H9 (cell line): ENCODE measurements at regions not wholly inside any gene's neighbourhood (a gene's known extent, or its start where the extent isn't known, plus 50 kb on each side); places are given as distances from the start of the nearest gene placed in this dataset.
"Not testable (repeated sequence)": the region's sequence is repeated elsewhere in the genome, so short reads cannot be mapped to it uniquely, and the experiment has no call there.

Experiments
- DNase-seq: peaks from one replicate; pipeline ENCODE4 v3.0.0-alpha.2; 2017
- H2AFZ ChIP-seq: one replicate; pipeline ENCODE4 v1.6.1; 2013; ENCODE audit warnings: mild to moderate bottlenecking, low read length, control low read depth, moderate library complexity
- H2AK5ac ChIP-seq: 2 replicates; pipeline ENCODE4 v1.6.1; 2013; ENCODE audit warnings: low read length, control low read depth, mixed read lengths; ENCODE audit not compliant: insufficient read length
- H2BK120ac ChIP-seq: one replicate; pipeline ENCODE4 v1.6.1; 2013; ENCODE audit warnings: low read depth, mild to moderate bottlenecking, low read length, control low read depth, inconsistent platforms; ENCODE audit not compliant: poor library complexity, severe bottlenecking
- H2BK12ac ChIP-seq: 2 replicates; pipeline ENCODE4 v1.6.1; 2013; ENCODE audit warnings: low read length, control low read depth, mixed read lengths, low read depth; ENCODE audit not compliant: insufficient read length
- H2BK15ac ChIP-seq: 2 replicates; pipeline ENCODE4 v1.6.1; 2013; ENCODE audit warnings: low read depth, low read length, control low read depth
- H2BK20ac ChIP-seq: one replicate; pipeline ENCODE4 v1.6.1; 2013; ENCODE audit warnings: low read depth, mild to moderate bottlenecking, low read length, control low read depth, inconsistent platforms; ENCODE audit not compliant: poor library complexity, severe bottlenecking
- H2BK5ac ChIP-seq: 2 replicates; pipeline ENCODE4 v1.6.1; 2013; ENCODE audit warnings: low read length, control low read depth, mixed read lengths; ENCODE audit not compliant: insufficient read length
- H3K14ac ChIP-seq: 2 replicates; pipeline ENCODE4 v1.6.1; 2013; ENCODE audit warnings: low read length, control low read depth; ENCODE audit not compliant: insufficient read depth
- H3K18ac ChIP-seq: 2 replicates; pipeline ENCODE4 v1.6.1; 2013; ENCODE audit warnings: low read depth, mild to moderate bottlenecking, mixed read lengths, low read length, control low read depth; ENCODE audit not compliant: insufficient read length
- H3K23ac ChIP-seq: 2 replicates; pipeline ENCODE4 v1.6.1; 2013; ENCODE audit warnings: low read length, control low read depth, mixed read lengths, low read depth; ENCODE audit not compliant: insufficient read length
- H3K23me2 ChIP-seq: 2 replicates; pipeline ENCODE4 v1.6.1; 2013; ENCODE audit warnings: low read depth, mild to moderate bottlenecking, mixed read lengths, low read length, control low read depth; ENCODE audit not compliant: insufficient read length, poor library complexity, severe bottlenecking
- H3K27ac ChIP-seq: 2 replicates; pipeline ENCODE4 v1.5.1; 2013; ENCODE audit warnings: low read length, control low read depth, mixed read lengths, low read depth; ENCODE audit not compliant: insufficient read length
- H3K27me3 ChIP-seq: 2 replicates; pipeline ENCODE4 v1.6.1; 2013; ENCODE audit warnings: low read length, control low read depth, inconsistent platforms; ENCODE audit not compliant: insufficient read depth
- H3K4ac ChIP-seq: 2 replicates; pipeline ENCODE4 v1.6.1; 2013; ENCODE audit warnings: low read depth, mild to moderate bottlenecking, control low read depth, inconsistent platforms, low read length, moderate library complexity
- H3K4me1 ChIP-seq: 2 replicates; pipeline ENCODE4 v1.6.1; 2013; ENCODE audit warnings: low read length, control low read depth, inconsistent platforms; ENCODE audit not compliant: insufficient read depth
- H3K4me2 ChIP-seq: 2 replicates; pipeline ENCODE4 v1.6.1; 2013; ENCODE audit warnings: low read length, control low read depth, mixed read lengths; ENCODE audit not compliant: insufficient read length, insufficient read depth
- H3K56ac ChIP-seq: 2 replicates; pipeline ENCODE4 v1.6.1; 2013; ENCODE audit warnings: low read depth, mild to moderate bottlenecking, mixed read lengths, low read length, control low read depth; ENCODE audit not compliant: insufficient read length
- H3K79me1 ChIP-seq: 2 replicates; pipeline ENCODE4 v1.6.1; 2013; ENCODE audit warnings: low read depth, mild to moderate bottlenecking, moderate library complexity, low read length, control low read depth, inconsistent platforms; ENCODE audit not compliant: insufficient read depth, poor library complexity, severe bottlenecking
- H3K79me2 ChIP-seq: 2 replicates; pipeline ENCODE4 v1.6.1; 2013; ENCODE audit warnings: low read length, control low read depth, inconsistent platforms; ENCODE audit not compliant: insufficient read depth
- H3K9ac ChIP-seq: 2 replicates; pipeline ENCODE4 v1.6.1; 2013; ENCODE audit warnings: low read length, control low read depth, mixed read lengths; ENCODE audit not compliant: insufficient read length; ENCODE audit errors: extremely low read depth
- H3K9me3 ChIP-seq: one replicate; pipeline ENCODE4 v1.6.1; 2013; ENCODE audit warnings: low read depth, low read length, inconsistent platforms; ENCODE audit not compliant: control insufficient read depth
- H3T11ph ChIP-seq: one replicate; pipeline ENCODE4 v1.6.1; 2013; ENCODE audit warnings: mild to moderate bottlenecking, low read length, control low read depth, inconsistent platforms
- H4K20me1 ChIP-seq: one replicate; pipeline ENCODE4 v1.6.1; 2013; ENCODE audit not compliant: control insufficient read depth, insufficient read length, insufficient read depth
- H4K5ac ChIP-seq: 2 replicates; pipeline ENCODE4 v1.6.1; 2013; ENCODE audit warnings: low read depth, mild to moderate bottlenecking, mixed read lengths, low read length, control low read depth; ENCODE audit not compliant: insufficient read length
- H4K8ac ChIP-seq: replicated peaks from 2 replicates; pipeline ENCODE4 v1.6.1; 2013; ENCODE audit warnings: low read length, control low read depth, mixed read lengths, low read depth; ENCODE audit not compliant: insufficient read length
- H4K91ac ChIP-seq: 2 replicates; pipeline ENCODE4 v1.6.1; 2013; ENCODE audit warnings: low read depth, mild to moderate bottlenecking, moderate library complexity, mixed read lengths, low read length, control low read depth; ENCODE audit not compliant: insufficient read length
- H3K27ac Mint-ChIP-seq, 3 experiments: 2 replicates in 2 of 3; 3 replicates in 1 of 3; pipeline ENCODE4 v1.8.0; 2020 to 2021; ENCODE audit warnings: mixed read lengths in 3 of 3, mild to moderate bottlenecking in 1 of 3, moderate library complexity in 1 of 3
- H3K27me3 Mint-ChIP-seq: 2 replicates; pipeline ENCODE4 v1.8.0; 2021; ENCODE audit warnings: low read depth, mild to moderate bottlenecking, moderate library complexity, mixed read lengths
- H3K36me3 Mint-ChIP-seq, 3 experiments: 2 replicates in 2 of 3; 3 replicates in 1 of 3; pipeline ENCODE4 v1.8.0; 2020 to 2021; ENCODE audit warnings: low read depth in 3 of 3, mixed read lengths in 3 of 3; ENCODE audit not compliant: insufficient read depth in 1 of 3
- H3K4me1 Mint-ChIP-seq, 2 experiments: 2 replicates each; pipeline ENCODE4 v1.8.0; 2020; ENCODE audit warnings: mixed read lengths in 2 of 2
- H3K4me3 Mint-ChIP-seq, 2 experiments: 2 replicates in 1 of 2; 3 replicates in 1 of 2; pipeline ENCODE4 v1.8.0; 2020 to 2021; ENCODE audit warnings: mild to moderate bottlenecking in 2 of 2, mixed read lengths in 2 of 2, moderate library complexity in 1 of 2
- H3K9me3 Mint-ChIP-seq, 2 experiments: 2 replicates in 1 of 2; 3 replicates in 1 of 2; pipeline ENCODE4 v1.8.0; 2020; ENCODE audit warnings: mild to moderate bottlenecking in 2 of 2, mixed read lengths in 2 of 2, moderate library complexity in 1 of 2
- WGBS: extraction: QIAGEN DNeasy Blood & Tissue Kit; methylation state at CpG from one replicate; pipeline ENCODE4 v1.1.7; 2013; ENCODE audit warnings: missing lambda C conversion rate, low lambda C conversion rate, mixed read lengths; ENCODE audit not compliant: insufficient read length; ENCODE audit errors: extremely low coverage; 5-methylcytosine and 5-hydroxymethylcytosine counted together

DNA sequence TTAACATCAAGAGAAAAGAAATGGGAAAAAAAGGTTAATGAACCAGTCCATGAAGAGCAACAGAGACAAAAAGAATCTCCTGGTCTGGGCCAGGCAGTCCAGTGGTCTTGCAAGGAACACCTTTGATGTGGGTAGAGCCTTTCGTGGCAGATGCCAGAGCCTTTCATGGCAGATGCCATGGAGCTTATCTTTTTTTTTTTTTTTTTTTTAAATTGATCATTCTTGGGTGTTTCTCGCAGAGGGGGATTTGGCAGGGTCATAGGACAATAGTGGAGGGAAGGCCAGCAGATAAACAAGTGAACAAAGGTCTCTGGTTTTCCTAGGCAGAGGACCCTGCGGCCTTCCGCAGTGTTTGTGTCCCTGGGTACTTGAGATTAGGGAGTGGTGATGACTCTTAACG is 100.9 kb downstream of the ZNF429 start:
- H3K9ac ChIP-seq, H3K4me2 ChIP-seq, H2BK120ac ChIP-seq, H3K27me3 ChIP-seq, H3K27ac ChIP-seq, H3K4ac ChIP-seq, H3K79me2 ChIP-seq, H4K20me1 ChIP-seq, H3K36me3 Mint-ChIP-seq, H3K56ac ChIP-seq, H3K4me1 ChIP-seq, H2AK5ac ChIP-seq, H3K4me3 Mint-ChIP-seq, DNase-seq, H3K18ac ChIP-seq, H3K79me1 ChIP-seq, H4K91ac ChIP-seq, H4K5ac ChIP-seq, H3K23ac ChIP-seq, H2AFZ ChIP-seq, H4K8ac ChIP-seq, H2BK20ac ChIP-seq, H2BK15ac ChIP-seq, H2BK12ac ChIP-seq, H3K23me2 ChIP-seq, H3K14ac ChIP-seq, H3T11ph ChIP-seq, H3K27ac Mint-ChIP-seq, H2BK5ac ChIP-seq: not testable (repeated sequence)
- Mint-ChIP-seq H3K4me1 (peaks cover 26 to 50% of the 10 kb centered on the region in 2 experiments), H3K27me3 (peaks cover 22% of the 10 kb centered on the region), H3K9me3 (peaks cover 68 to 72% of the 10 kb centered on the region in 2 experiments)
- WGBS, result no CpG with 5 or more reads among the region's 5 CpGs
- peaks cover 13% of the 10 kb centered on the region for H3K9me3 ChIP-seq
